Caco-2 (cell line): ENCODE measurements at regions not wholly inside any gene's neighbourhood (a gene's known extent, or its start where the extent isn't known, plus 50 kb on each side); places are given as distances from the start of the nearest gene placed in this dataset.

ENCODE experiments used
- BruUV-seq: library from RNA; stranded (reverse); fragments of 400-500 nt; replicated peaks from 2 replicates; lab custom pipeline; 2021; lab: Mats Ljungman, UMichigan
- CTCF ChIA-PET: fragments of 300-600 bp; sonication (Branson Sonifier 250); formaldehyde crosslinking; loops from one replicate; lab custom pipeline; 2022; ENCODE audit warnings: antibody characterized with exemption; lab: Charles Lee
- POLR2A ChIA-PET: fragments of 300-600 bp; sonication (Branson Sonifier 250); formaldehyde crosslinking; loops from one replicate; lab custom pipeline; 2022; ENCODE audit warnings: antibody characterized with exemption; lab: Charles Lee
- DNase-seq, 2 experiments: peaks; one replicate each; pipeline versions ENCODE4 v3.0.0 to v3.0.0-alpha.2; 2020 to 2022
- H3K27me3 ChIP-seq: replicated peaks from 2 replicates; pipeline ENCODE4 v1.6.0; 2011; ENCODE audit warnings: low read length; ENCODE audit not compliant: control insufficient read depth, insufficient read depth
- H3K36me3 ChIP-seq: 2 replicates; pipeline ENCODE4 v1.5.1; 2011; ENCODE audit warnings: low read length; ENCODE audit not compliant: control insufficient read depth, insufficient read depth
- H3K4me1 ChIP-seq: fragments of 250-450 bp; sonication (Bioruptor Pico); 2 replicates; pipeline ENCODE4 v1.5.1; 2020; ENCODE audit warnings: mild to moderate bottlenecking
- H3K4me3 ChIP-seq: 2 replicates; pipeline ENCODE4 v1.5.1; 2011; ENCODE audit warnings: low read depth, mild to moderate bottlenecking, control low read depth, low read length
- H3K9me3 ChIP-seq: fragments of 250-450 bp; sonication (Bioruptor Pico); 2 replicates; pipeline ENCODE4 v1.5.1; 2020; ENCODE audit warnings: mild to moderate bottlenecking, moderate library complexity
- H3K27ac Mint-ChIP-seq: one replicate; pipeline ENCODE4 v1.8.0; 2022; ENCODE audit warnings: mixed read lengths; ENCODE audit not compliant: unreplicated experiment
- H3K27me3 Mint-ChIP-seq: one replicate; pipeline ENCODE4 v1.8.0; 2022; ENCODE audit warnings: mixed read lengths; ENCODE audit not compliant: insufficient read depth, unreplicated experiment
- H3K36me3 Mint-ChIP-seq: one replicate; pipeline ENCODE4 v1.8.0; 2022; ENCODE audit warnings: mild to moderate bottlenecking, mixed read lengths; ENCODE audit not compliant: insufficient read depth, unreplicated experiment
- H3K4me1 Mint-ChIP-seq: one replicate; pipeline ENCODE4 v1.8.0; 2022; ENCODE audit warnings: low read depth, mixed read lengths; ENCODE audit not compliant: unreplicated experiment
- H3K4me3 Mint-ChIP-seq: one replicate; pipeline ENCODE4 v1.8.0; 2022; ENCODE audit warnings: mild to moderate bottlenecking, moderate library complexity, mixed read lengths; ENCODE audit not compliant: unreplicated experiment
- H3K9me3 Mint-ChIP-seq: one replicate; pipeline ENCODE4 v1.8.0; 2022; ENCODE audit warnings: mixed read lengths; ENCODE audit not compliant: unreplicated experiment
- intact Hi-C: fragments of 100-400 bp; cut with micrococcal nuclease; formaldehyde crosslinking; loops from one replicate; pipeline ENCODE4 v1.10.0; 2022; ENCODE audit not compliant: unreplicated experiment
- TF ChIP-seq, protein P1 (sequence below), 2 experiments: fragments of 200-600 bp in 1 of 2; IDR thresholded peaks; 1 replicate in 1 of 2; 2 replicates in 1 of 2; pipeline versions ENCODE4 v1.5.1 to v1.8.0; 2011 to 2022; ENCODE audit warnings: antibody characterized with exemption in 1 of 2, control low read depth in 1 of 2, inconsistent platforms in 1 of 2, low read depth in 1 of 2, low read length in 1 of 2, mild to moderate bottlenecking in 1 of 2, moderate library complexity in 1 of 2; ENCODE audit not compliant: insufficient read depth in 1 of 2, severe bottlenecking in 1 of 2, unreplicated experiment in 1 of 2

DNA sequence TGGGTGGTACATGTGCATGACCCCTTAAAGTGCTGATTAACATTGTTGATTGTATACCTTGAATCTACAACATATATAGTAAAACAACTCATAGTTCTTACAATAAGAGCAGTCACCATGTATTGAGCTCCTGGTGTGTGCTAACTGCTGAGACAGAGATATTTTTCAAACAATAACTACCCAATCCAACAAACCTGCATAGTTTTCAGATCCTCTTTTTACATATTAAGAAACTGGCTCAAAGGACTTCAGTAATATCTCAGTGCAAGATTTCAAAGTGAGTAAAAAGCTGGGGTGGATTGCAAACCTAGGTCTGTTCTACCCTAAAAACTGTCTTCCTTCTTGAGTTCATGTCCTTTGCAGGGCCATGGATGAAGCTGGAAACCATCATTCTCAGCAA lies 272.2 kb downstream of the SNX13 start:
- ChIA-PET POLR2A (no interaction called here), CTCF (no interaction called here)
- no peaks in the 10 kb centered on the region for H3K4me1 ChIP-seq
- H3K9me3 Mint-ChIP-seq = peaks cover 11% of the 10 kb centered on the region
- H3K4me3 ChIP-seq = no peak overlapping the region
- H3K4me1 Mint-ChIP-seq = no peaks in the 10 kb centered on the region
- no peak overlapping the region for H3K27ac Mint-ChIP-seq
- no peaks in the 10 kb centered on the region for H3K36me3 ChIP-seq
- BruUV-seq = no TSS peak
- H3K27me3 Mint-ChIP-seq = no peaks in the 10 kb centered on the region
- no peaks in the 10 kb centered on the region for H3K27me3 ChIP-seq
- no peak overlapping the region for H3K4me3 Mint-ChIP-seq
- intact Hi-C loops = no loop called here
- no peaks in the 10 kb centered on the region for H3K36me3 Mint-ChIP-seq
- TF ChIP-seq, protein P1, sequence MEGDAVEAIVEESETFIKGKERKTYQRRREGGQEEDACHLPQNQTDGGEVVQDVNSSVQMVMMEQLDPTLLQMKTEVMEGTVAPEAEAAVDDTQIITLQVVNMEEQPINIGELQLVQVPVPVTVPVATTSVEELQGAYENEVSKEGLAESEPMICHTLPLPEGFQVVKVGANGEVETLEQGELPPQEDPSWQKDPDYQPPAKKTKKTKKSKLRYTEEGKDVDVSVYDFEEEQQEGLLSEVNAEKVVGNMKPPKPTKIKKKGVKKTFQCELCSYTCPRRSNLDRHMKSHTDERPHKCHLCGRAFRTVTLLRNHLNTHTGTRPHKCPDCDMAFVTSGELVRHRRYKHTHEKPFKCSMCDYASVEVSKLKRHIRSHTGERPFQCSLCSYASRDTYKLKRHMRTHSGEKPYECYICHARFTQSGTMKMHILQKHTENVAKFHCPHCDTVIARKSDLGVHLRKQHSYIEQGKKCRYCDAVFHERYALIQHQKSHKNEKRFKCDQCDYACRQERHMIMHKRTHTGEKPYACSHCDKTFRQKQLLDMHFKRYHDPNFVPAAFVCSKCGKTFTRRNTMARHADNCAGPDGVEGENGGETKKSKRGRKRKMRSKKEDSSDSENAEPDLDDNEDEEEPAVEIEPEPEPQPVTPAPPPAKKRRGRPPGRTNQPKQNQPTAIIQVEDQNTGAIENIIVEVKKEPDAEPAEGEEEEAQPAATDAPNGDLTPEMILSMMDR (IDR thresholded peaks at IDR 0.05; ENCODE audit: insufficient read depth in 1 of 2, low read depth in 1 of 2, low read length in 1 of 2, severe bottlenecking in 1 of 2, unreplicated experiment in 1 of 2) = no peak
- H3K9me3 ChIP-seq = no peaks in the 10 kb centered on the region
- no peak for DNase-seq

DNA sequence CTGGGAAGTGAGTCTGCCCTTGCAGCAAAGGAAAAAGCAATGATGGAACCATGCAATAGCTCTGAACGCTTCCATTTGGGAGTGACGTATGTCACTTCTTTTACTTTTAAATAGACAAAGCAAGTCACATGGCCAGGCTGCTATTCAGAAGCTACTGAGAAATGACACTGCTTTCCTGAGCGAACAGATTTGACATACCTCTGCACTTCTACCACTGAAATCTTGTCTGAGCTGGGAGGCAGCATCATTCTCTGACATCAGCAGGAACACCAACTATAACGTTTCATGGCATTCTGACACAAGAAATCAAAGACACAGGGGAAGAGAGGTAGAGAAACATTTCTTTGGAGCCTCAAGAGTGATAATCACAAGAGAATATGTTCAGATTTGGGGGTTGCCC lies 271.1 kb downstream of the SNX13 start:
- POLR2A ChIA-PET = no interaction called here
- Histone ChIP-seq H3K4me1 (peaks cover 4% of the 10 kb centered on the region), H3K4me3 (no peak overlapping the region), H3K27me3 (no peaks in the 10 kb centered on the region), H3K36me3 (no peaks in the 10 kb centered on the region), H3K9me3 (no peaks in the 10 kb centered on the region)
- H3K4me3 Mint-ChIP-seq = no peak overlapping the region
- peaks cover 2% of the 10 kb centered on the region for H3K4me1 Mint-ChIP-seq
- H3K36me3 Mint-ChIP-seq = no peaks in the 10 kb centered on the region
- intact Hi-C loops = no loop called here
- no TSS peak for BruUV-seq
- no peaks in the 10 kb centered on the region for H3K27me3 Mint-ChIP-seq
- DNase-seq = no peak
- CTCF ChIA-PET = no interaction called here
- peaks cover 16% of the 10 kb centered on the region for H3K9me3 Mint-ChIP-seq
- no peak overlapping the region for H3K27ac Mint-ChIP-seq
- TF ChIP-seq, protein P1 (IDR thresholded peaks at IDR 0.05; ENCODE audit: insufficient read depth in 1 of 2, low read depth in 1 of 2, low read length in 1 of 2, severe bottlenecking in 1 of 2, unreplicated experiment in 1 of 2) = no peak

DNA sequence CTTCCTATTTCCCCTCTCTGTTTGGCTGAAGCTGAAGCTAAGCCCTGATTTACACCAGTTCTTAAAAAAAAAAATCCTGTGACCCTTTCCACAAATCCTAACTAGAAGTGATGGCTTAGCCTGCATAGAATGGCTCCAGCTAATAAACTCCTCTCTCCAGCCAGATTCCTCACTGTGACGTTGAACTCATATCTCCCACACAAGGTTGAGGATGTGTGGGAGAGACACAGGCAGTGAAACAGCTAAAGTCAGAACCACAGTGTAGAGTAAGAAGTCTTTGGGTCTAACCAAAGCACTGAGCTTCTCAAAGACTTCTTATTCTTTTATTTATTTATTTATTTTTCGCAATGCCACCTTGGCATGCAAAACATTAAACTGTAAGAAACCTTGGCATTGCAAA lies 268.3 kb downstream of the SNX13 start:
- intact Hi-C loops = no loop called here
- Histone ChIP-seq H3K9me3 (no peaks in the 10 kb centered on the region), H3K4me1 (peaks cover 21% of the 10 kb centered on the region), H3K27me3 (no peaks in the 10 kb centered on the region), H3K36me3 (no peaks in the 10 kb centered on the region), H3K4me3 (no peak overlapping the region)
- no TSS peak for BruUV-seq
- no peaks in the 10 kb centered on the region for H3K36me3 Mint-ChIP-seq
- no peak for DNase-seq
- no peak overlapping the region for H3K4me3 Mint-ChIP-seq
- POLR2A ChIA-PET = interaction anchor here (0.6 kb wide), 1 partner anchor 161 kb away, joined by 3 read pairs; no protein-coding TSS in a partner anchor
- CTCF ChIA-PET = no interaction called here
- no peak overlapping the region for H3K27ac Mint-ChIP-seq
- TF ChIP-seq, protein P1 (IDR thresholded peaks at IDR 0.05; ENCODE audit: insufficient read depth in 1 of 2, low read depth in 1 of 2, low read length in 1 of 2, severe bottlenecking in 1 of 2, unreplicated experiment in 1 of 2) = no peak
- peaks cover 16% of the 10 kb centered on the region for H3K9me3 Mint-ChIP-seq
- no peaks in the 10 kb centered on the region for H3K27me3 Mint-ChIP-seq
- H3K4me1 Mint-ChIP-seq = peaks cover 17% of the 10 kb centered on the region
